Tibial artery (tissue), 4 donors: ENCODE measurements at regions not wholly inside any gene's neighbourhood (a gene's known extent, or its start where the extent isn't known, plus 50 kb on each side); places are given as distances from the start of the nearest gene placed in this dataset.

Experiments
- DNase-seq, 2 donors: peaks; one replicate each; pipeline ENCODE4 v3.0.0-alpha.2; 2019
- H3K27ac ChIP-seq, 2 donors: fragments of 200-600 bp; sonication (generic) in 1 of 2; 1 replicate in 1 of 2; 2 replicates in 1 of 2; pipeline ENCODE4 v1.5.1; 2018 to 2019; ENCODE audit warnings: mild to moderate bottlenecking in 1 of 2
- H3K27me3 ChIP-seq, 2 donors: fragments of 200-600 bp; sonication (generic) in 1 of 2; one replicate each; pipeline versions ENCODE4 v1.5.1 to v1.6.0; 2016 to 2019
- H3K36me3 ChIP-seq, 3 donors: fragments of 200-600 bp; sonication (generic) in 2 of 3; one replicate each; pipeline ENCODE4 v1.5.1; 2016 to 2019; ENCODE audit warnings: mild to moderate bottlenecking in 2 of 3
- H3K4me1 ChIP-seq, 4 donors: fragments of 200-600 bp; sonication (generic) in 2 of 4; 1 replicate in 3 of 4; 2 replicates in 1 of 4; pipeline ENCODE4 v1.5.1; 2016 to 2019
- H3K4me3 ChIP-seq, 2 donors: fragments of 200-600 bp; sonication (generic) in 1 of 2; 1 replicate in 1 of 2; 2 replicates in 1 of 2; pipeline ENCODE4 v1.5.1; 2018 to 2019; ENCODE audit warnings: mild to moderate bottlenecking in 2 of 2
- H3K9me3 ChIP-seq, 3 donors: fragments of 200-600 bp; sonication (generic) in 1 of 3; one replicate each; pipeline ENCODE4 v1.5.1; 2016 to 2019
- intact Hi-C: fragments of 100-400 bp; cut with DNase I; formaldehyde crosslinking; loops from one replicate; pipeline ENCODE4 v1.15.0; 2023; ENCODE audit warnings: low total_unique reads
- TF ChIP-seq, protein P1 (sequence below), 2 experiments: fragments of 200-600 bp in 1 of 2; fragments of 450-650 bp in 1 of 2; IDR thresholded peaks; one replicate each; pipeline ENCODE4 v1.5.1; 2017 to 2019; ENCODE audit warnings: antibody characterized with exemption in 2 of 2, mild to moderate bottlenecking in 1 of 2, moderate library complexity in 1 of 2

GRCh38 chr13:94880463-94880862 lies 168.1 kb upstream of the SOX21 start:
- Histone ChIP-seq H3K4me1 (no peaks in the 10 kb centered on the region), H3K4me3 (no peak overlapping the region), H3K27ac (no peak overlapping the region), H3K36me3 (no peaks in the 10 kb centered on the region), H3K9me3 (no peaks in the 10 kb centered on the region), H3K27me3 (no peaks in the 10 kb centered on the region)
- no peak for DNase-seq
- intact Hi-C loops, result no loop called here
- TF ChIP-seq, protein P1, sequence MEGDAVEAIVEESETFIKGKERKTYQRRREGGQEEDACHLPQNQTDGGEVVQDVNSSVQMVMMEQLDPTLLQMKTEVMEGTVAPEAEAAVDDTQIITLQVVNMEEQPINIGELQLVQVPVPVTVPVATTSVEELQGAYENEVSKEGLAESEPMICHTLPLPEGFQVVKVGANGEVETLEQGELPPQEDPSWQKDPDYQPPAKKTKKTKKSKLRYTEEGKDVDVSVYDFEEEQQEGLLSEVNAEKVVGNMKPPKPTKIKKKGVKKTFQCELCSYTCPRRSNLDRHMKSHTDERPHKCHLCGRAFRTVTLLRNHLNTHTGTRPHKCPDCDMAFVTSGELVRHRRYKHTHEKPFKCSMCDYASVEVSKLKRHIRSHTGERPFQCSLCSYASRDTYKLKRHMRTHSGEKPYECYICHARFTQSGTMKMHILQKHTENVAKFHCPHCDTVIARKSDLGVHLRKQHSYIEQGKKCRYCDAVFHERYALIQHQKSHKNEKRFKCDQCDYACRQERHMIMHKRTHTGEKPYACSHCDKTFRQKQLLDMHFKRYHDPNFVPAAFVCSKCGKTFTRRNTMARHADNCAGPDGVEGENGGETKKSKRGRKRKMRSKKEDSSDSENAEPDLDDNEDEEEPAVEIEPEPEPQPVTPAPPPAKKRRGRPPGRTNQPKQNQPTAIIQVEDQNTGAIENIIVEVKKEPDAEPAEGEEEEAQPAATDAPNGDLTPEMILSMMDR (IDR thresholded peaks at IDR 0.05), result no peak

DNA sequence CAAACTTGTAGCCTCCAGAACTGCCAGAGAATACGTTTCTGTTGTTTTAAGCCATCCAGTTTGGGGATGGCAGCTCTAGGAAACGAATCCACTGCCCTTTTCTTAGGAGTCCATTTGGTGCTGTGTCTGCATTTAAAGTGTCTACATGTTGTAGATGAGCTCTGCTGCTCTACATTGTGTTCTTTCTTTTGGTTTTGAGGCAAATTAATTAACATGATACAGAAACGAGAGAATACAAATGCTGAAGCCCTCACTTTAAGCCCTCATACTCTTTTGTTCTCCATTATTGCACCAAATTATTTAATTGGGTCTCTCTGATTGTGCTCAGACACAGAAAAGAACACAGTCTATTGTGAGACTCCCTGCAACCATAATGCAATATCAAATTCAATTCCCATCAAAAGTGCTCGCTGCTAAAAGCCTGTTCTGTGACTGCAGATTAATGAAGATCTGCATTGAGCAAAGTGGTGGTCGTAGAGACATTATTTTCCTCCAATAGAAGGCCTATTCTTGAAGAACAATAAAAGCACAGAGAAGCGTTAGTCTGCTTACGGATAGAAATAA lies 166.3 kb upstream of the SOX21 start:
- H3K4me3 ChIP-seq, result no peak overlapping the region
- intact Hi-C loops, result no loop called here
- H3K4me1 ChIP-seq, result no peaks in the 10 kb centered on the region
- H3K27ac ChIP-seq, result no peak overlapping the region
- no peaks in the 10 kb centered on the region for H3K36me3 ChIP-seq
- TF ChIP-seq, protein P1 (IDR thresholded peaks at IDR 0.05), result no peak
- H3K9me3 ChIP-seq, result no peaks in the 10 kb centered on the region
- DNase-seq, result no peak
- H3K27me3 ChIP-seq, result no peaks in the 10 kb centered on the region

DNA sequence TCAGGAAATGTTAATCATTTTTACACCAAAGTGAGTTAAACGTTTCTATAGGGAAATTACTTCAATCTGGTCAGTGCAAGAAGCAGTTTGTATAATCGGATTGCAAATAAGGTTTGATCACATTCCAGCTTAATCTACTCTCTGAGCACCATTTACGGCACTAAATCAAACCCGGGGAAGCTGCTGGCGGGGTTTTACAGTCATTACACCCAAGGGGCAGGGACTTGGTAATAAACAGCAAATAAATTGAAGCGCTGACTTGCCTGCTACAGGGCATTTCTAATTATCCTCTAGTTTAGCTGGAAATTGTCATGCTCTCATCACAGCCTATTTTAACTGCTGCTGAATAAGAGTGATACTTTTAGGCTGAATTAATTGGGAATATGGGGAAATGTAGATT lies 152.1 kb upstream of the SOX21 start:
- intact Hi-C loops, result no loop called here
- no peak overlapping the region for H3K27ac ChIP-seq
- no peaks in the 10 kb centered on the region for H3K36me3 ChIP-seq
- no peaks in the 10 kb centered on the region for H3K27me3 ChIP-seq
- H3K9me3 ChIP-seq, result no peaks in the 10 kb centered on the region
- TF ChIP-seq, protein P1 (IDR thresholded peaks at IDR 0.05), result no peak
- H3K4me1 ChIP-seq, result peaks cover 0 to 3% (median 1%) of the 10 kb centered on the region in 4 donors
- H3K4me3 ChIP-seq, result no peak overlapping the region
- DNase-seq, result no peak

DNA sequence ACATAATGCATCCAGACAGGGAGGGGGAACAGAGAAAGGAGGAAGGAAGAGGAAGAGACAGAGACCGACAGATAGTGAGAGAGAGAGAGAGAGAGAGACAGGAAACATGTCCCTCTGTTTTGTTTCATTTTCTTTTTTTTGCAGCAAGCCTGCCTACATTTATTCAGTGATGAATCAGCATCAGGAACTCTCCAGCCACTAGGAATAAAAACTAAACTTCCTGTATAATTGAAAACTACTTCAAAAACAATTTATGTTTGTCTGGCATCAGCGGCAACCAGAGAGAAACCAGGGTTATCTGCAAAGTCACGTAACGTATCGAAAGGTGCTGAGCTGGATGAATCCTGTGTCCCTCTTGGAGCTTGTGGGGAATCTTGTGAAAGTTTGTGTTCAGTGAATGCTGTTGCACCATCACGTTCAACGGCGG lies 148.6 kb upstream of the SOX21 start:
- no peaks in the 10 kb centered on the region for H3K9me3 ChIP-seq
- intact Hi-C loops, result no loop called here
- peaks cover 0 to 4% of the 10 kb centered on the region in 2 donors for H3K27me3 ChIP-seq
- peaks cover 0 to 3% (median 1%) of the 10 kb centered on the region in 4 donors for H3K4me1 ChIP-seq
- no peak overlapping the region for H3K27ac ChIP-seq
- no peaks in the 10 kb centered on the region for H3K36me3 ChIP-seq
- TF ChIP-seq, protein P1 (IDR thresholded peaks at IDR 0.05), result no peak
- H3K4me3 ChIP-seq, result peak overlapping the region; percentile 22 to 36
- peak in 1 of 2 donors; percentile 44 for DNase-seq

GRCh38 chr13:94859811-94860210 lies 147.5 kb upstream of the SOX21 start:
- Histone ChIP-seq H3K4me3 (no peak overlapping the region), H3K27ac (no peak overlapping the region), H3K27me3 (peaks cover 0 to 4% of the 10 kb centered on the region in 2 donors), H3K36me3 (no peaks in the 10 kb centered on the region), H3K9me3 (no peaks in the 10 kb centered on the region), H3K4me1 (peaks cover 0 to 3% (median 1%) of the 10 kb centered on the region in 4 donors)
- intact Hi-C loops, result no loop called here
- TF ChIP-seq, protein P1 (IDR thresholded peaks at IDR 0.05), result no peak
- no peak for DNase-seq

GRCh38 chr13:94859278-94859691 lies 146.9 kb upstream of the SOX21 start:
- intact Hi-C loops, result no loop called here
- H3K4me1 ChIP-seq, result peaks cover 0 to 3% (median 1%) of the 10 kb centered on the region in 4 donors
- no peak overlapping the region for H3K27ac ChIP-seq
- no peaks in the 10 kb centered on the region for H3K36me3 ChIP-seq
- peaks cover 0 to 4% of the 10 kb centered on the region in 2 donors for H3K27me3 ChIP-seq
- peak; percentile 68 to 74 for DNase-seq
- H3K9me3 ChIP-seq, result no peaks in the 10 kb centered on the region
- H3K4me3 ChIP-seq, result no peak overlapping the region
- TF ChIP-seq, protein P1 (IDR thresholded peaks at IDR 0.05), result no peak
